Fibroblast of lung (primary cell): ENCODE measurements at regions not wholly inside any gene's neighbourhood (a gene's known extent, or its start where the extent isn't known, plus 50 kb on each side); places are given as distances from the start of the nearest gene placed in this dataset.

Source experiments
- DNase-seq, 2 donors: peaks; one replicate each; pipeline versions ENCODE4 v3.0.0 to v3.0.0-alpha.2; 2010; ENCODE audit warnings: low read depth in 2 of 2
- H2AFZ ChIP-seq: 2 replicates; pipeline ENCODE4 v1.5.1; 2012; ENCODE audit warnings: low read length, control low read depth, inconsistent platforms
- H3K27ac ChIP-seq: 2 replicates; pipeline ENCODE4 v1.5.1; 2011; ENCODE audit warnings: low read length, control low read depth; ENCODE audit not compliant: insufficient read depth
- H3K27me3 ChIP-seq: 2 replicates; pipeline ENCODE4 v1.5.1; 2011; ENCODE audit warnings: mild to moderate bottlenecking, low read length; ENCODE audit not compliant: control insufficient read depth, insufficient read depth
- H3K36me3 ChIP-seq: 2 replicates; pipeline ENCODE4 v1.5.1; 2011; ENCODE audit warnings: low read length; ENCODE audit not compliant: control insufficient read depth, insufficient read depth
- H3K4me1 ChIP-seq: 2 replicates; pipeline ENCODE4 v1.5.1; 2011; ENCODE audit warnings: low read length; ENCODE audit not compliant: control insufficient read depth, insufficient read depth; ENCODE audit errors: extremely low read depth
- H3K4me2 ChIP-seq: 2 replicates; pipeline ENCODE4 v1.5.1; 2011; ENCODE audit warnings: low read length, control low read depth; ENCODE audit not compliant: insufficient read depth; ENCODE audit errors: extremely low read depth
- H3K4me3 ChIP-seq, 4 experiments: fragments of 200-600 bp in 1 of 4; sonication (generic) in 1 of 4; replicated peaks in 1 of 4; 2 replicates each; pipeline ENCODE4 v1.5.1; 2011 to 2016; ENCODE audit warnings: low read length in 4 of 4, low read depth in 3 of 4, mild to moderate bottlenecking in 3 of 4, control low read depth in 2 of 4, inconsistent platforms in 1 of 4, mixed read lengths in 1 of 4; ENCODE audit not compliant: insufficient read depth in 1 of 4; ENCODE audit errors: control extremely low read depth in 1 of 4
- H3K79me2 ChIP-seq: 2 replicates; pipeline ENCODE4 v1.5.1; 2012; ENCODE audit warnings: mild to moderate bottlenecking, low read length, inconsistent platforms; ENCODE audit not compliant: control insufficient read depth, insufficient read depth
- H3K9ac ChIP-seq: 2 replicates; pipeline ENCODE4 v1.5.1; 2011; ENCODE audit warnings: mild to moderate bottlenecking, low read length, control low read depth; ENCODE audit not compliant: insufficient read depth
- H3K9me3 ChIP-seq: 2 replicates; pipeline ENCODE4 v1.5.1; 2012; ENCODE audit warnings: low read depth, low read length; ENCODE audit not compliant: control insufficient read depth, insufficient read depth
- H4K20me1 ChIP-seq: 2 replicates; pipeline ENCODE4 v1.5.1; 2011; ENCODE audit warnings: low read length; ENCODE audit not compliant: control insufficient read depth, insufficient read depth; ENCODE audit errors: extremely low read depth
- CTCF ChIP-seq, 2 donors: IDR thresholded peaks in 1 of 2; conservative IDR thresholded peaks in 1 of 2; 1 replicate in 1 of 2; 2 replicates in 1 of 2; pipeline ENCODE4 v1.5.1; 2011 to 2012; ENCODE audit warnings: low read length in 2 of 2, control low read depth in 1 of 2, inconsistent platforms in 1 of 2, low read depth in 1 of 2, mild to moderate bottlenecking in 1 of 2
- EZH2 ChIP-seq: IDR thresholded peaks from 2 replicates; pipeline ENCODE4 v1.5.1; 2012; ENCODE audit warnings: low read length, control low read depth, mild to moderate bottlenecking; ENCODE audit errors: missing control alignments

GRCh38 chr13:82658811-82659210, 1223.5 kb downstream of the SLITRK1 start:
- H2AFZ ChIP-seq = no peak overlapping the region
- DNase-seq = no peak
- no peaks in the 10 kb centered on the region for H3K4me1 ChIP-seq
- H3K27me3 ChIP-seq = no peaks in the 10 kb centered on the region
- no peaks in the 10 kb centered on the region for H3K79me2 ChIP-seq
- H3K9ac ChIP-seq = no peak overlapping the region
- no peaks in the 10 kb centered on the region for H4K20me1 ChIP-seq
- H3K27ac ChIP-seq = no peak overlapping the region
- H3K4me2 ChIP-seq = no peak overlapping the region
- no peaks in the 10 kb centered on the region for H3K9me3 ChIP-seq
- H3K4me3 ChIP-seq = no peak overlapping the region
- no peaks in the 10 kb centered on the region for H3K36me3 ChIP-seq
- TF ChIP-seq CTCF (conservative IDR thresholded peaks at IDR 0.05 in 1 of 2, IDR thresholded peaks at IDR 0.05 in 1 of 2; ENCODE audit: low read depth in 1 of 2, low read length in 2 of 2) (no peak), EZH2 (no peak)

GRCh38 chr13:82657471-82657870, 1224.8 kb downstream of the SLITRK1 start:
- no peak overlapping the region for H2AFZ ChIP-seq
- no peaks in the 10 kb centered on the region for H3K4me1 ChIP-seq
- DNase-seq = no peak
- no peak overlapping the region for H3K4me3 ChIP-seq
- no peak for TF ChIP-seq EZH2
- H3K9me3 ChIP-seq = no peaks in the 10 kb centered on the region
- no peak overlapping the region for H3K4me2 ChIP-seq
- H3K79me2 ChIP-seq = no peaks in the 10 kb centered on the region
- H3K36me3 ChIP-seq = no peaks in the 10 kb centered on the region
- no peak overlapping the region for H3K27ac ChIP-seq
- H3K27me3 ChIP-seq = no peaks in the 10 kb centered on the region
- H4K20me1 ChIP-seq = no peaks in the 10 kb centered on the region
- no peak overlapping the region for H3K9ac ChIP-seq

GRCh38 chr13:82654861-82655855, 1227.1 kb downstream of the SLITRK1 start:
- Histone ChIP-seq H4K20me1 (no peaks in the 10 kb centered on the region), H3K79me2 (no peaks in the 10 kb centered on the region), H3K36me3 (no peaks in the 10 kb centered on the region), H3K4me3 (peak overlapping the region in 2 of 4 experiments; percentile 38), H3K9me3 (no peaks in the 10 kb centered on the region), H3K9ac (peak overlapping the region; percentile 18), H2AFZ (peak overlapping the region; percentile 22), H3K4me1 (no peaks in the 10 kb centered on the region), H3K27ac (peak overlapping the region; percentile 48), H3K4me2 (peak overlapping the region; percentile 4), H3K27me3 (no peaks in the 10 kb centered on the region)
- DNase-seq = peak; percentile 67 to 96
- TF ChIP-seq CTCF (conservative IDR thresholded peaks at IDR 0.05 in 1 of 2, IDR thresholded peaks at IDR 0.05 in 1 of 2; ENCODE audit: low read depth in 1 of 2, low read length in 2 of 2) = no peak
- no peak for TF ChIP-seq EZH2
